RWPE2 (cell line): ENCODE measurements at regions not wholly inside any gene's neighbourhood (a gene's known extent, or its start where the extent isn't known, plus 50 kb on each side); places are given as distances from the start of the nearest gene placed in this dataset.

ENCODE experiments used
- ATAC-seq: fragments of 200-7000 bp; cut with Tn5 transposase; 3 replicates; pipeline ENCODE4 v1.9.1; 2021; ENCODE audit warnings: low read depth
- DNase-seq: peaks from one replicate; pipeline ENCODE4 v3.0.0-alpha.2; 2020; ENCODE audit warnings: low spot score
- H3K27ac ChIP-seq: fragments of 450-650 bp; 2 replicates; pipeline ENCODE4 v1.5.1; 2017; ENCODE audit warnings: mild to moderate bottlenecking; ENCODE audit not compliant: poor library complexity, severe bottlenecking
- H3K27me3 ChIP-seq: fragments of 250-450 bp; sonication (Bioruptor Pico); 2 replicates; pipeline ENCODE4 v1.5.1; 2021; ENCODE audit warnings: mild to moderate bottlenecking, moderate library complexity; ENCODE audit not compliant: insufficient read depth, poor library complexity, severe bottlenecking
- H3K36me3 ChIP-seq: fragments of 250-450 bp; sonication (Bioruptor Pico); 2 replicates; pipeline ENCODE4 v1.5.1; 2020; ENCODE audit warnings: low read depth, mild to moderate bottlenecking, moderate library complexity
- H3K4me1 ChIP-seq: fragments of 250-450 bp; sonication (Bioruptor Pico); 2 replicates; pipeline ENCODE4 v1.5.1; 2021; ENCODE audit warnings: mild to moderate bottlenecking, moderate library complexity; ENCODE audit not compliant: insufficient read depth, poor library complexity, severe bottlenecking
- H3K4me3 ChIP-seq: fragments of 250-450 bp; sonication (Bioruptor Pico); 2 replicates; pipeline ENCODE4 v1.5.1; 2021; ENCODE audit warnings: mild to moderate bottlenecking, moderate library complexity; ENCODE audit not compliant: severe bottlenecking
- H3K9me3 ChIP-seq: fragments of 250-450 bp; sonication (Bioruptor Pico); 2 replicates; pipeline ENCODE4 v1.5.1; 2021; ENCODE audit warnings: mild to moderate bottlenecking, moderate library complexity; ENCODE audit not compliant: severe bottlenecking
- TF ChIP-seq, protein P1 (sequence below): fragments of 450-650 bp; IDR thresholded peaks from one replicate; pipeline ENCODE4 v1.5.1; 2017; ENCODE audit warnings: mild to moderate bottlenecking, moderate library complexity; ENCODE audit not compliant: poor library complexity, severe bottlenecking

DNA sequence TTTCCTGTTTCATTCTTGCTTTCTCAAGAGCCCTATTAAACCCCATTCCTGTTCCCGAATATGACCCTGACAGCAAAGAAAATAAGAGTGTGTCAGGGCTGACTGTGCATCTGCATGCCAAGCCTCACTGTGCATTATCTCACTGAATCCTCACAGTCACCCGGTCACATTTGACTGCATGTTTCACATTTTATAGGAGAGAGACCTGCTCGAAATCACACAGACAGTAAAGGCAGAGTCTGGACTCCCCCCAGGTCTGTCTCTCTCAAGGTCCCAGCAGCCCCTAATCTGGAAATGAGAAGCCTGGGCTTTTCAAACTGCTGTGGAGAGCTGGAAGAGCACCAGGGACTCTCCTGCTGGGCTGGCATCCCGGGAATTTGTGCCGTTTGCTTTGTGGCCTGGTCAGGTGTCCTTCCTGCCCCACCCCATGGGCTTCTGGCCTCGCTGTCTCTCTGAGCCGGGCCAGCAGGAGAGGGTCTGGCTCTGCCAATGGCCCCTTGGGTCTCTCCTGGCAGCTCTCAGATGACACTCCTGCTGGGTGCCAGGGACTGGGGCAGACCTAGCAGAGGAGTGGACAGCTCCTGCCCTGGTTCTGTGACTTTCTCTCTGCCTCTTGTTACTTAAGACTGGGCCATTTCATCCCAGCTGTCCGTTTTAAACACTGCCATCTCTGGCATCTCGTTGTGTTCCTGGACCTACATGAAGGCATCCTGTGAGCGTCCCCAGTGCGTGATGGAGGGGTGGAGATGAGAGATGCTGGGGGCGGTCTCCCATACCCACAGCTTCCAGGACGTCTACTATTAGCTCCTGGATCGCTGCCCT lies 173.6 kb downstream of the ARHGAP12 start:
- peak overlapping the region; percentile 5 for H3K27ac ChIP-seq
- H3K9me3 ChIP-seq = no peaks in the 10 kb centered on the region
- H3K4me1 ChIP-seq = peaks cover 18% of the 10 kb centered on the region
- no peak overlapping the region for H3K4me3 ChIP-seq
- TF ChIP-seq, protein P1, sequence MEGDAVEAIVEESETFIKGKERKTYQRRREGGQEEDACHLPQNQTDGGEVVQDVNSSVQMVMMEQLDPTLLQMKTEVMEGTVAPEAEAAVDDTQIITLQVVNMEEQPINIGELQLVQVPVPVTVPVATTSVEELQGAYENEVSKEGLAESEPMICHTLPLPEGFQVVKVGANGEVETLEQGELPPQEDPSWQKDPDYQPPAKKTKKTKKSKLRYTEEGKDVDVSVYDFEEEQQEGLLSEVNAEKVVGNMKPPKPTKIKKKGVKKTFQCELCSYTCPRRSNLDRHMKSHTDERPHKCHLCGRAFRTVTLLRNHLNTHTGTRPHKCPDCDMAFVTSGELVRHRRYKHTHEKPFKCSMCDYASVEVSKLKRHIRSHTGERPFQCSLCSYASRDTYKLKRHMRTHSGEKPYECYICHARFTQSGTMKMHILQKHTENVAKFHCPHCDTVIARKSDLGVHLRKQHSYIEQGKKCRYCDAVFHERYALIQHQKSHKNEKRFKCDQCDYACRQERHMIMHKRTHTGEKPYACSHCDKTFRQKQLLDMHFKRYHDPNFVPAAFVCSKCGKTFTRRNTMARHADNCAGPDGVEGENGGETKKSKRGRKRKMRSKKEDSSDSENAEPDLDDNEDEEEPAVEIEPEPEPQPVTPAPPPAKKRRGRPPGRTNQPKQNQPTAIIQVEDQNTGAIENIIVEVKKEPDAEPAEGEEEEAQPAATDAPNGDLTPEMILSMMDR = no peak
- ATAC-seq = no peak
- no peaks in the 10 kb centered on the region for H3K36me3 ChIP-seq
- no peak for DNase-seq
- no peaks in the 10 kb centered on the region for H3K27me3 ChIP-seq

DNA sequence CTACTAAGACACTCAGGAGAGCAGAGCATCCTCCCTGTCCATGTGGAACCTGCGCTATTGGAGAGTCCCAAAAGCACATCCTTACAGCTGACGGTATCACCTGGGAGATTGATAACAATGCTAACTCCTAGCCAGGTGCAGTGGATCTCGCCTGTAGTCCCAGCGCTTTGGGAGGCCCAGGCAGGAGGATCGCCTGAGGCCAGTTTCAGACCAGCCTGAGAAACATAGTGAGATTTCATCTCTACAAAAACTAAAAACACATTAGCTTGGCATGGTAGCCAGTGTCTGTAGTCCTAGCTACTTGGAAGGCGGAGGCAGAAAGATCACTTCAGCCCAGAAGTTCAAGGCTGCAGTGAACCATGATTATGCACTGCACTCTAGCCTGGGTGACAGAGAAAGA lies 174.9 kb downstream of the ARHGAP12 start:
- no peaks in the 10 kb centered on the region for H3K9me3 ChIP-seq
- H3K4me1 ChIP-seq = peaks cover 14% of the 10 kb centered on the region
- TF ChIP-seq, protein P1 = no peak
- no peaks in the 10 kb centered on the region for H3K27me3 ChIP-seq
- ATAC-seq (no peak), DNase-seq (no peak)
- H3K36me3 ChIP-seq = no peaks in the 10 kb centered on the region
- no peak overlapping the region for H3K27ac ChIP-seq
- H3K4me3 ChIP-seq = no peak overlapping the region

- no peaks in the 10 kb centered on the region for H3K36me3 ChIP-seq
- H3K4me1 ChIP-seq = peaks cover 5% of the 10 kb centered on the region
- TF ChIP-seq, protein P1 = no peak
- H3K27ac ChIP-seq = no peak overlapping the region
- DNase-seq (no peak), ATAC-seq (no peak)
- H3K4me3 ChIP-seq = no peak overlapping the region
- H3K27me3 ChIP-seq = no peaks in the 10 kb centered on the region
- no peaks in the 10 kb centered on the region for H3K9me3 ChIP-seq
Observed at GRCh38 chr10:31752170-31752569, 176.5 kb downstream of the ARHGAP12 start.

DNA sequence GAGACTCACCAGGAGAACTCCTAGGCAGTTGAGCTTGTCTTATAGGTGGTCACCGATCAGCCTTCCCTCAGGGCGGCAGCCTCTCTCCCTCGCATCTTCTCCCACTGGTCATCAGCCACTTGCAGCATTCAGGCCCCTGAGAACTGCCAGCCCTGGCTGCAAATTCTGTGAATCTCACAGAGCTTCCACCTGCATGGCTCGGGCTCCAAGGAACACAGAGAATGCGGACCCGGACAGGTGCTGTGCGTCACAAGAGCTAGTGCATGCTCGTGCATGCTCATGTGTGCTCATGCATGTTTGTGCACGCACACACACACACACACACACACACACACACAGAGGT lies 176.9 kb downstream of the ARHGAP12 start:
- H3K27me3 ChIP-seq = no peaks in the 10 kb centered on the region
- no peaks in the 10 kb centered on the region for H3K36me3 ChIP-seq
- H3K4me3 ChIP-seq = no peak overlapping the region
- H3K4me1 ChIP-seq = peaks cover 5% of the 10 kb centered on the region
- H3K9me3 ChIP-seq = no peaks in the 10 kb centered on the region
- ATAC-seq = no peak
- H3K27ac ChIP-seq = no peak overlapping the region
- TF ChIP-seq, protein P1 = no peak
- DNase-seq = no peak

DNA sequence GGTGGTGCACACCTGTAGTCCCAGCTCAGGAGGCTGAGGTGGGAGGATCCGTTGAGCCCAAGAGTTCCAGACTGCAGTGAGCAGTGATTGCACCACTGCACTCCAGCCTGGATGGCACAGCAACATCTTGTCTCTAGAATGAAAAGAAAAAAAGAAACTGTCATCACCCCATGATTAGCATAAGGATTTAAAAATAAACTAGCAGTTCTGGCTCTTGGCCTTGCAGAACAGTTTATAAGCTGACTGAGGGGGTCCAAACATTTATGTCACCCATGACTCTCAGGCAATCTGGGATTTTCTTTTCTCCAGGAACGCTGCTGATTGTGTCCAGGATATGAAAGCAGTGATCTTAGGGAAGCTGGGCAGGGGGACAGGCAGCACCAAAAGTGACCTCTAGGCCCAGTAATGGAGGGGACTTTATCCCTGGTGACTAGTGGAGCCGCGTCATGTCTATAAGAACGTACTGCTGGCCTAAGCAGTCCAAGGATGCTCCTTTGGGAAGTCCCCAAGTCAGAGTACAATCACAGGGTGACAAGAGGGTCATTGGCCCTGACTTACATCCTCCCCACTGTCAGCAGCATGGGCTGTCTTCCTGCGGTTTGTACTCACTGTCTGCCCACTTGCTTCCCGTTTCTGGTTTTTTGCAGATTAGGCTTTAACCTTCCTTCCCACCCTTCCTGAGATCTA lies 177.4 kb downstream of the ARHGAP12 start:
- TF ChIP-seq, protein P1 = no peak
- Histone ChIP-seq H3K4me1 (peaks cover 7% of the 10 kb centered on the region), H3K27ac (no peak overlapping the region), H3K4me3 (no peak overlapping the region), H3K27me3 (no peaks in the 10 kb centered on the region), H3K36me3 (no peaks in the 10 kb centered on the region), H3K9me3 (no peaks in the 10 kb centered on the region)
- DNase-seq (no peak), ATAC-seq (no peak)
